ENCODE measurements at regions not wholly inside any gene's neighbourhood (a gene's known extent, or its start where the extent isn't known, plus 50 kb on each side); places are given as distances from the start of the nearest gene placed in this dataset.

- Histone ChIP-seq H3K9me3 (ENCODE audit: control insufficient read depth, low read depth, low read length) (no peaks in the 10 kb centered on the region), H3K27me3 (ENCODE audit: control insufficient read depth, insufficient read depth, low read length) (no peaks in the 10 kb centered on the region), H3K4me3 (ENCODE audit: low read length) (no peak overlapping the region), H3K36me3 (ENCODE audit: control insufficient read depth, insufficient read depth, low read length) (no peaks in the 10 kb centered on the region), H3K27ac (ENCODE audit: low read length) (no peak overlapping the region), H3K4me1 (ENCODE audit: control insufficient read depth, insufficient read depth, low read length) (no peaks in the 10 kb centered on the region)
- WGBS (ENCODE audit: insufficient coverage, low lambda C conversion rate): 67% methylated on average over 1 of the region's 1 CpG
- DNase-seq: no peak
Measured at GRCh38 chr10:110447886-110448285, 49.8 kb upstream of the DUSP5 start.
